ENCODE measurements at regions not wholly inside any gene's neighbourhood (a gene's known extent, or its start where the extent isn't known, plus 50 kb on each side); places are given as distances from the start of the nearest gene placed in this dataset.

DNA sequence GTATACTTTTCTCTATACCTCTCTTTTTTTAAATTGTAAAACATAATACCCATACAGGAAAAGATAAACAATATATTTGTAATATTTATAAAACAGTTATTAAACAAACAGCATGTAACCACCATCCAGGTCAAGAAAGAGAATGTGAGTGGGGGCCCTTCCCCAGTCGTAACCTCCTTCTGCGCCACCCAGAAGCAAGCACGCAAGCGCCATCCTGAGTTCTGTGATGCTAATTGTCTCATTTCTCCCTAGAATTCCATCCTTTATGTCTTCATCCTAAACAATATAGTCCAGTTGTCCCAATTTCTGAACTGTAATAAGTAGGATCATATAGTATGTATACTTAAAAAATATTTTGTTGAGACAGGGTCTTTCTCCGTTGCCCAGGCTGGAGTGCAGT, 129.5 kb downstream of the EXOC5 start:
- intact Hi-C loops (cut with micrococcal nuclease) (no loop called here), in situ Hi-C loops (cut with MboI) (no loop called here)
- Histone ChIP-seq H3K4me3 (no peak overlapping the region), H3K9me3 (replicated peaks; ENCODE audit: control insufficient read depth, insufficient read depth, low read depth, low read length) (no peaks in the 10 kb centered on the region), H4K20me1 (replicated peaks; ENCODE audit: control insufficient read depth, insufficient read depth, low read length) (no peaks in the 10 kb centered on the region), H3K9ac (ENCODE audit: insufficient read depth in 1 of 2, low read depth in 2 of 2, low read length in 2 of 2) (no peak overlapping the region), H3K9me1 (ENCODE audit: control insufficient read depth, insufficient read depth, low read length) (no peaks in the 10 kb centered on the region), H3K27ac (ENCODE audit: extremely low read depth, low read depth, low read length) (no peak overlapping the region), H3K4me1 (replicated peaks in 1 of 2; ENCODE audit: control insufficient read depth in 2 of 2, insufficient read depth in 2 of 2, low read length in 2 of 2) (no peaks in the 10 kb centered on the region), H3K79me2 (ENCODE audit: control insufficient read depth, insufficient read depth, low read length) (no peaks in the 10 kb centered on the region), H3K36me3 (ENCODE audit: control insufficient read depth, insufficient read depth, low read length) (no peaks in the 10 kb centered on the region), H3K27me3 (ENCODE audit: control insufficient read depth in 2 of 2, insufficient read depth in 2 of 2, low read length in 2 of 2) (peaks cover 0 to 7% of the 10 kb centered on the region in 2 experiments; a peak in 2 of 5 replicates), H2AFZ (ENCODE audit: low read depth, low read length) (no peak overlapping the region), H3K4me2 (ENCODE audit: insufficient read depth, low read length) (no peak overlapping the region)
- POLR2A ChIA-PET, result no interaction called here
- FAIRE-seq (no peak), ATAC-seq (no peak), DNase-seq (ENCODE audit: extremely low read depth in 1 of 4, low spot score in 3 of 4) (no peak)
- BruUV-seq (replicated peaks), result no TSS peak
- CTCF ChIA-PET (ENCODE audit: low intra/inter-chr PET ratio), result no interaction called here
- WGBS (ENCODE audit: insufficient coverage, low coverage, missing lambda C conversion rate), result 2% methylated on average over 5 of the region's 5 CpGs
- TF ChIP-seq, protein P1, sequence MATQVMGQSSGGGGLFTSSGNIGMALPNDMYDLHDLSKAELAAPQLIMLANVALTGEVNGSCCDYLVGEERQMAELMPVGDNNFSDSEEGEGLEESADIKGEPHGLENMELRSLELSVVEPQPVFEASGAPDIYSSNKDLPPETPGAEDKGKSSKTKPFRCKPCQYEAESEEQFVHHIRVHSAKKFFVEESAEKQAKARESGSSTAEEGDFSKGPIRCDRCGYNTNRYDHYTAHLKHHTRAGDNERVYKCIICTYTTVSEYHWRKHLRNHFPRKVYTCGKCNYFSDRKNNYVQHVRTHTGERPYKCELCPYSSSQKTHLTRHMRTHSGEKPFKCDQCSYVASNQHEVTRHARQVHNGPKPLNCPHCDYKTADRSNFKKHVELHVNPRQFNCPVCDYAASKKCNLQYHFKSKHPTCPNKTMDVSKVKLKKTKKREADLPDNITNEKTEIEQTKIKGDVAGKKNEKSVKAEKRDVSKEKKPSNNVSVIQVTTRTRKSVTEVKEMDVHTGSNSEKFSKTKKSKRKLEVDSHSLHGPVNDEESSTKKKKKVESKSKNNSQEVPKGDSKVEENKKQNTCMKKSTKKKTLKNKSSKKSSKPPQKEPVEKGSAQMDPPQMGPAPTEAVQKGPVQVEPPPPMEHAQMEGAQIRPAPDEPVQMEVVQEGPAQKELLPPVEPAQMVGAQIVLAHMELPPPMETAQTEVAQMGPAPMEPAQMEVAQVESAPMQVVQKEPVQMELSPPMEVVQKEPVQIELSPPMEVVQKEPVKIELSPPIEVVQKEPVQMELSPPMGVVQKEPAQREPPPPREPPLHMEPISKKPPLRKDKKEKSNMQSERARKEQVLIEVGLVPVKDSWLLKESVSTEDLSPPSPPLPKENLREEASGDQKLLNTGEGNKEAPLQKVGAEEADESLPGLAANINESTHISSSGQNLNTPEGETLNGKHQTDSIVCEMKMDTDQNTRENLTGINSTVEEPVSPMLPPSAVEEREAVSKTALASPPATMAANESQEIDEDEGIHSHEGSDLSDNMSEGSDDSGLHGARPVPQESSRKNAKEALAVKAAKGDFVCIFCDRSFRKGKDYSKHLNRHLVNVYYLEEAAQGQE (IDR thresholded peaks at IDR 0.05; ENCODE audit: borderline replicate concordance), result no peak
- TF ChIP-seq, protein P1 (CRISPR knock-in tag; IDR thresholded peaks at IDR 0.05; ENCODE audit: low read depth), result no peak
- no peak for TF ChIP-seq ZNF79 (CRISPR knock-in tag; IDR thresholded peaks at IDR 0.05; ENCODE audit: low read depth)
- TF ChIP-seq, protein P2, sequence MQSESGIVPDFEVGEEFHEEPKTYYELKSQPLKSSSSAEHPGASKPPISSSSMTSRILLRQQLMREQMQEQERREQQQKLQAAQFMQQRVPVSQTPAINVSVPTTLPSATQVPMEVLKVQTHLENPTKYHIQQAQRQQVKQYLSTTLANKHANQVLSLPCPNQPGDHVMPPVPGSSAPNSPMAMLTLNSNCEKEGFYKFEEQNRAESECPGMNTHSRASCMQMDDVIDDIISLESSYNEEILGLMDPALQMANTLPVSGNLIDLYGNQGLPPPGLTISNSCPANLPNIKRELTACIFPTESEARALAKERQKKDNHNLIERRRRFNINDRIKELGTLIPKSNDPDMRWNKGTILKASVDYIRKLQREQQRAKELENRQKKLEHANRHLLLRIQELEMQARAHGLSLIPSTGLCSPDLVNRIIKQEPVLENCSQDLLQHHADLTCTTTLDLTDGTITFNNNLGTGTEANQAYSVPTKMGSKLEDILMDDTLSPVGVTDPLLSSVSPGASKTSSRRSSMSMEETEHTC (IDR thresholded peaks at IDR 0.05), result no peak
- no peak for TF ChIP-seq PPARD (CRISPR knock-in tag; IDR thresholded peaks at IDR 0.05)
- TF ChIP-seq CTBP1 (IDR thresholded peaks at IDR 0.05; ENCODE audit: borderline replicate concordance), result no peak
- no peak for TF ChIP-seq HDAC1 (IDR thresholded peaks at IDR 0.05)
- no peak for TF ChIP-seq STAG1 (CRISPR knock-in tag; IDR thresholded peaks at IDR 0.05; ENCODE audit: borderline replicate concordance)
- TF ChIP-seq, protein P3, sequence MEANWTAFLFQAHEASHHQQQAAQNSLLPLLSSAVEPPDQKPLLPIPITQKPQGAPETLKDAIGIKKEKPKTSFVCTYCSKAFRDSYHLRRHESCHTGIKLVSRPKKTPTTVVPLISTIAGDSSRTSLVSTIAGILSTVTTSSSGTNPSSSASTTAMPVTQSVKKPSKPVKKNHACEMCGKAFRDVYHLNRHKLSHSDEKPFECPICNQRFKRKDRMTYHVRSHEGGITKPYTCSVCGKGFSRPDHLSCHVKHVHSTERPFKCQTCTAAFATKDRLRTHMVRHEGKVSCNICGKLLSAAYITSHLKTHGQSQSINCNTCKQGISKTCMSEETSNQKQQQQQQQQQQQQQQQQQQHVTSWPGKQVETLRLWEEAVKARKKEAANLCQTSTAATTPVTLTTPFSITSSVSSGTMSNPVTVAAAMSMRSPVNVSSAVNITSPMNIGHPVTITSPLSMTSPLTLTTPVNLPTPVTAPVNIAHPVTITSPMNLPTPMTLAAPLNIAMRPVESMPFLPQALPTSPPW (CRISPR knock-in tag; IDR thresholded peaks at IDR 0.05), result no peak
- TF ChIP-seq ARHGAP35 (IDR thresholded peaks at IDR 0.05; ENCODE audit: partially characterized antibody), result no peak
- TF ChIP-seq, protein P4, sequence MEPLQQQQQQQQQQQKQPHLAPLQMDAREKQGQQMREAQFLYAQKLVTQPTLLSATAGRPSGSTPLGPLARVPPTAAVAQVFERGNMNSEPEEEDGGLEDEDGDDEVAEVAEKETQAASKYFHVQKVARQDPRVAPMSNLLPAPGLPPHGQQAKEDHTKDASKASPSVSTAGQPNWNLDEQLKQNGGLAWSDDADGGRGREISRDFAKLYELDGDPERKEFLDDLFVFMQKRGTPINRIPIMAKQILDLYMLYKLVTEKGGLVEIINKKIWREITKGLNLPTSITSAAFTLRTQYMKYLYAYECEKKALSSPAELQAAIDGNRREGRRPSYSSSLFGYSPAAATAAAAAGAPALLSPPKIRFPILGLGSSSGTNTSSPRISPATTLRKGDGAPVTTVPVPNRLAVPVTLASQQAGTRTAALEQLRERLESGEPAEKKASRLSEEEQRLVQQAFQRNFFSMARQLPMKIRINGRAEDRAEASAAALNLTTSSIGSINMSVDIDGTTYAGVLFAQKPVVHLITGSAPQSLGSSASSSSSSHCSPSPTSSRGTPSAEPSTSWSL (CRISPR knock-in tag; IDR thresholded peaks at IDR 0.05; ENCODE audit: borderline replicate concordance), result no peak
- no peak for TF ChIP-seq CAMTA2 (CRISPR knock-in tag; conservative IDR thresholded peaks at IDR 0.05)

Data from K562 (cell line).